Stimulated activated naive B cell treated with anti-CD40 and anti-IgM and Interleukin-4, amounts not matched to agents 10 μg/mL and 1 μg/mL and 100 μg/mL, for 72 hours (primary cell): ENCODE measurements at regions not wholly inside any gene's neighbourhood (a gene's known extent, or its start where the extent isn't known, plus 50 kb on each side); places are given as distances from the start of the nearest gene placed in this dataset.

Source experiments
- ATAC-seq, 2 donors: fragments of 150-1000 bp; cut with Tn5 transposase; replicated peaks; 2 replicates each; pipeline ENCODE4 v1.10.0; 2021; ENCODE audit warnings: moderate library complexity in 1 of 2
- DNase-seq: peaks from one replicate; pipeline ENCODE4 v3.0.0; 2021
- H3K27ac Mint-ChIP-seq: one replicate; pipeline ENCODE4 v1.8.0; 2022; ENCODE audit warnings: mild to moderate bottlenecking, mixed read lengths
- H3K27me3 Mint-ChIP-seq, 2 donors: one replicate each; pipeline ENCODE4 v1.8.0; 2022; ENCODE audit warnings: mixed read lengths in 2 of 2
- H3K36me3 Mint-ChIP-seq, 2 donors: one replicate each; pipeline ENCODE4 v1.8.0; 2022; ENCODE audit warnings: mixed read lengths in 2 of 2, mild to moderate bottlenecking in 1 of 2
- H3K4me1 Mint-ChIP-seq, 2 donors: one replicate each; pipeline ENCODE4 v1.8.0; 2022; ENCODE audit warnings: mixed read lengths in 2 of 2, mild to moderate bottlenecking in 1 of 2
- H3K4me3 Mint-ChIP-seq, 2 donors: one replicate each; pipeline ENCODE4 v1.8.0; 2022; ENCODE audit warnings: mild to moderate bottlenecking in 2 of 2, mixed read lengths in 2 of 2, moderate library complexity in 1 of 2
- H3K9me3 Mint-ChIP-seq, 2 donors: one replicate each; pipeline ENCODE4 v1.8.0; 2022; ENCODE audit warnings: mixed read lengths in 2 of 2, mild to moderate bottlenecking in 1 of 2

GRCh38 chr14:61847861-61848260 is 85.6 kb downstream of the SNAPC1 start:
- DNase-seq (no peak), ATAC-seq (no peak)
- peaks cover 4% of the 10 kb centered on the region in 2 donors for H3K27me3 Mint-ChIP-seq
- H3K36me3 Mint-ChIP-seq, result no peaks in the 10 kb centered on the region
- H3K4me1 Mint-ChIP-seq, result no peaks in the 10 kb centered on the region
- no peak overlapping the region for H3K4me3 Mint-ChIP-seq
- H3K9me3 Mint-ChIP-seq, result peaks cover 0 to 2% of the 10 kb centered on the region in 2 donors
- no peak overlapping the region for H3K27ac Mint-ChIP-seq

DNA sequence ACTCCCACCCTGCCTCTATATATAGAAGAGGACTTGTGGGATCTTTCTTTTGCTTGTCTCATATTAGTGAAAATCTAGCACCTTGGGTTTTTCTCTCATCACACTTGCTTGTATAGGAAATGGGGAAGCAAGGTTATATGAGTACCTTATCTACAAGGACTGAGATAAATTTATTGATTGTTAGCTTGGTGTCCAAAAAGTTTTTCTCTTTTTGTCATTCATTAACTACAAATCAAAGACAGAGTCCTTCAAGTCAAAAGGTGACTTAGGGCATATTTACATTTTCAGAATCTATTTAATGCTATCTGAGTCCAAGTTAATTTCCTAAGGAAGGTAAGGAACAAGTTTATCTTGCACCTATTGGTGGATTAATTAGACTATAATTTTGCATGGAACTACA is 92.7 kb downstream of the SNAPC1 start:
- Mint-ChIP-seq H3K27ac (no peak overlapping the region), H3K9me3 (no peaks in the 10 kb centered on the region), H3K36me3 (no peaks in the 10 kb centered on the region), H3K4me1 (no peaks in the 10 kb centered on the region), H3K27me3 (peaks cover 22 to 25% of the 10 kb centered on the region in 2 donors), H3K4me3 (no peak overlapping the region)
- DNase-seq (no peak), ATAC-seq (no peak)

GRCh38 chr14:61860294-61860918 is 98.2 kb downstream of the SNAPC1 start:
- Mint-ChIP-seq H3K36me3 (peaks cover 0 to 3% of the 10 kb centered on the region in 2 donors), H3K27me3 (peaks cover 19% of the 10 kb centered on the region in 2 donors), H3K27ac (peak overlapping the region; percentile 39), H3K9me3 (no peaks in the 10 kb centered on the region), H3K4me3 (no peak overlapping the region), H3K4me1 (peaks cover 0 to 6% of the 10 kb centered on the region in 2 donors)
- DNase-seq (peak; percentile 71), ATAC-seq (peak; percentile 99)

DNA sequence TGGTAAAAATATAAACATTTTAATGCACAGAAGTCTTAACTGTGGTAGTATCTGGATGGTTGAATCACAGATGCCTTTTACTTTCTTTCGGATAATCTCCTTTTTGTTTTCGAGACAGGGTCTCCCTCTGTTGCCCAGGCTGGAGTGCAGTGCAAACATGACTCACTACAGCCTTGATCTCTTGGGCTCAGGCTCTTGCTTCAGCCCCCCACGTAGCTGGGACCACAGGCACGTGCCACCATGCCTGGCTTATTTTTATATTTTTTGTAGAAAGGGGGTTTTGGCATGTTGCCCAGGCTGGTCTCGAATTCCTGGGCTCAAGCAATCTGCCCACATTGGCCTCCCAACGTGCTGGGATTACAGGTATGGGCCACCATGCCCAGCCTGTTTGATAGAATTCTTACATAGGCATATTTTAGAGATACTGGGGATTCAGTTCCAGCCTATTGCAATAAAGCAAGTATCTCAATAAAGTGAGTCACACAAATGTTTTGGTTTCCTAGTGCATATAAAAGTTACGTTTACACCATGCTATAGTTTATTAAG is 99.2 kb downstream of the SNAPC1 start:
- DNase-seq, result no peak

GRCh38 chr14:61864329-61864898 is 102.2 kb downstream of the SNAPC1 start:
- Mint-ChIP-seq H3K4me3 (no peak overlapping the region), H3K27ac (peak overlapping the region; percentile 25), H3K9me3 (no peaks in the 10 kb centered on the region), H3K4me1 (peaks cover 12% of the 10 kb centered on the region in 2 donors), H3K27me3 (no peaks in the 10 kb centered on the region), H3K36me3 (peaks cover 0 to 3% of the 10 kb centered on the region in 2 donors)
- DNase-seq (no peak), ATAC-seq (no peak)

More for the DNA sequence above, 99.2 kb downstream of the SNAPC1 start:
- Mint-ChIP-seq H3K27me3 (peaks cover 11% of the 10 kb centered on the region in 2 donors), H3K4me3 (no peak overlapping the region), H3K9me3 (no peaks in the 10 kb centered on the region), H3K4me1 (peaks cover 0 to 6% of the 10 kb centered on the region in 2 donors), H3K36me3 (peaks cover 0 to 3% of the 10 kb centered on the region in 2 donors), H3K27ac (no peak overlapping the region)
- ATAC-seq, result no peak

DNA sequence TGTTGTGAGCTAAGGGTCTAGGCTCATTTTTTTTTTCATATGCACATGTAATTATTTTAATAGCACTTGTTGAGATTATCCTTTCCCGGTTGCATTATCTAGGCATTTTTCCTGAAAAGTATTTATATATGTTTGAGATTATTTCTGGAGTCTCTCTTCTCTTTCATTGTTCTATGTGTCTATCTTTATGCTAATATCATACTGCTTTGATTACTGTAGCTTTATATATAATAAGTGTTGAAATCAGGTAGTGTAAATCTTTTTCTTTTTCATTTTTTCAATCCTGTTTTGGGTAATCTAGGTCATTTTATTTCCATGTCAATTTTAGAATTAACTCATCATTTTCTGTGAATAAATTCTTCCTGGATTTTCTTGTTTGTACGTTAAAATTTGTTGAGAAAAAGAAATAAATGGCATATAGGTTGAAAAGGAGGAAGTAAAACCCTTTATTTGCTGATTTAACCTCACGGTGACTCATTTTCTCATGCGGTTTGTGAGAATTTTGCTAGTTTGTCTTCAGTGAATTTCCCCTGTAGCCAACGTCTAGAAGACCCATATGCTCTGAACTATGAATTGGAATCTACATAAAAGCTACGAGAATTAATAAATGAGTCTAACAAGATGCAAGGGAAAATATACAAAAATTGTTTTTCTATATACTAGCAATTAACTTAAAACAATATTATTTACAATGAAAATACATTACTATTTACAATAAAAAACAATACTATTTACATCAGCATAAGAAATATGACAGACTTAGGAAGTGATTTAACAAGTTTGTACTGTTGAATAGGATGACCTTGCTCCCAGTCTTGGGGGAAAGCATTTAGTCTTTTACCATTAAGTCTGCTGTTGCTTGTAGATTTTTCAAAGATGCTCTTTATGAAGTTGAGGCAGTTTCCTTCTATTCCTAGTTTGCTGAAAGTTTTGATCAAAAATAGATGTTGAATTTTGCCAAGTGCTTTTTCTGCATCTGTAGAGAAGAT is 105.0 kb downstream of the SNAPC1 start:
- peak overlapping the region; percentile 56 for H3K27ac Mint-ChIP-seq
- peak; percentile 92 to 96 for ATAC-seq
- DNase-seq, result peak; percentile 15
- no peak overlapping the region for H3K4me3 Mint-ChIP-seq
- H3K4me1 Mint-ChIP-seq, result peaks cover 6 to 14% of the 10 kb centered on the region in 2 donors
- H3K36me3 Mint-ChIP-seq, result peaks cover 9 to 14% of the 10 kb centered on the region in 2 donors
- peaks cover 7% of the 10 kb centered on the region in 2 donors for H3K27me3 Mint-ChIP-seq
- H3K9me3 Mint-ChIP-seq, result peaks cover 13% of the 10 kb centered on the region in 2 donors

GRCh38 chr14:61868846-61869245 is 106.6 kb downstream of the SNAPC1 start:
- Mint-ChIP-seq H3K27ac (no peak overlapping the region), H3K27me3 (peaks cover 7% of the 10 kb centered on the region in 2 donors), H3K4me3 (no peak overlapping the region), H3K4me1 (peaks cover 13 to 29% of the 10 kb centered on the region in 2 donors), H3K9me3 (peaks cover 13 to 15% of the 10 kb centered on the region in 2 donors), H3K36me3 (peaks cover 9 to 14% of the 10 kb centered on the region in 2 donors)
- ATAC-seq (no peak), DNase-seq (no peak)

DNA sequence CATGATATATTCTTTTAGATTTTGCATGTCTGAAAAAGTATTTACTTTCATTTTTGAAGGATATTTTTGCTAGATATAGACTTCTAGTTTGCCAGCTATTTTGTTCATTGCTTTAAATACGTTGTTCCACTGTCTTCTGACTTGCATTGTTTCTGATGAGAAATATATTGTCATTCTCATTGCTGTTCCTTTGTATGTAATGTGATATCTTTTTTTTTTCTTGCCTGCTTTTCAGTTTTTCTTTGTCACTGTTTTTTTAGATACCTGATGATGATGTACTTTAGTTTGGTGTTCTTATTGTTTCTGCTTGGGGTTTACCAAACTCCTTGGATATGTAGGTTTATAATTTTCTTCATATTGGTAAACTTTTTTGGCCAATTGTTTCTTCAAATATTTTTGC is 107.9 kb downstream of the SNAPC1 start:
- Mint-ChIP-seq H3K9me3 (peaks cover 13 to 15% of the 10 kb centered on the region in 2 donors), H3K27ac (no peak overlapping the region), H3K27me3 (peaks cover 7% of the 10 kb centered on the region in 2 donors), H3K4me3 (no peak overlapping the region), H3K4me1 (peaks cover 13 to 30% of the 10 kb centered on the region in 2 donors), H3K36me3 (peaks cover 9 to 12% of the 10 kb centered on the region in 2 donors)
- DNase-seq, result no peak
- ATAC-seq, result no peak

GRCh38 chr14:61872452-61872851 is 110.2 kb downstream of the SNAPC1 start:
- H3K27me3 Mint-ChIP-seq, result peaks cover 18 to 21% of the 10 kb centered on the region in 2 donors
- H3K36me3 Mint-ChIP-seq, result peaks cover 9 to 12% of the 10 kb centered on the region in 2 donors
- H3K27ac Mint-ChIP-seq, result no peak overlapping the region
- DNase-seq, result no peak
- peaks cover 10 to 23% of the 10 kb centered on the region in 2 donors for H3K4me1 Mint-ChIP-seq
- H3K9me3 Mint-ChIP-seq, result peaks cover 13 to 15% of the 10 kb centered on the region in 2 donors
- ATAC-seq, result peak; percentile 99
- no peak overlapping the region for H3K4me3 Mint-ChIP-seq

- peaks cover 19 to 26% of the 10 kb centered on the region in 2 donors for H3K27me3 Mint-ChIP-seq
- peaks cover 5 to 8% of the 10 kb centered on the region in 2 donors for H3K9me3 Mint-ChIP-seq
Measured at GRCh38 chr14:61875483-61875882, 113.3 kb downstream of the SNAPC1 start.

GRCh38 chr14:61876362-61877034 is 114.3 kb downstream of the SNAPC1 start:
- peaks cover 7 to 18% of the 10 kb centered on the region in 2 donors for H3K4me1 Mint-ChIP-seq
- no peak overlapping the region for H3K4me3 Mint-ChIP-seq
- peaks cover 0 to 2% of the 10 kb centered on the region in 2 donors for H3K9me3 Mint-ChIP-seq
- no peaks in the 10 kb centered on the region for H3K36me3 Mint-ChIP-seq
- peaks cover 19 to 21% of the 10 kb centered on the region in 2 donors for H3K27me3 Mint-ChIP-seq
- no peak overlapping the region for H3K27ac Mint-ChIP-seq
- ATAC-seq (no peak), DNase-seq (no peak)

More at GRCh38 chr14:61875483-61875882, 113.3 kb downstream of the SNAPC1 start:
- peaks cover 7 to 18% of the 10 kb centered on the region in 2 donors for H3K4me1 Mint-ChIP-seq
- ATAC-seq (no peak), DNase-seq (no peak)
- peaks cover 3 to 5% of the 10 kb centered on the region in 2 donors for H3K36me3 Mint-ChIP-seq
- no peak overlapping the region for H3K27ac Mint-ChIP-seq
- no peak overlapping the region for H3K4me3 Mint-ChIP-seq

DNA sequence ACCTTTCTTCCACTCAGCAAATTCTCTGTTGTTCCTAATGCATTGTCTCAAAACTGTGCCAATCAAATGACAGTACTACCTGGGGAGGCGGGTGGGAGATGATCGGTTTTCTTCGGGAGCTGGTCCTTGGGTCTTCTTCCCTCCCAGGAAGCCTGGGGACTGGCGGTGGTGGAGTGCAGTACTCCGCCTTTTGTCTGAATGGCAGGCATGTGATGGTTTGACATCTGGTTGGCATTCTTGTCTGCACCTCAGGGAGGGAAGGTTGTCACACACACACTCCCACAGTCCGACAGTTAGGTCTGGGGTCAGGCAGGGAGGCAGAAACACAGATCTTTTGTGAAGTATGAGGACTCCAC is 114.8 kb downstream of the SNAPC1 start:
- DNase-seq (no peak), ATAC-seq (no peak)
- Mint-ChIP-seq H3K36me3 (no peaks in the 10 kb centered on the region), H3K9me3 (peaks cover 0 to 2% of the 10 kb centered on the region in 2 donors), H3K27ac (no peak overlapping the region), H3K4me3 (no peak overlapping the region), H3K27me3 (peaks cover 19 to 21% of the 10 kb centered on the region in 2 donors), H3K4me1 (peaks cover 7 to 18% of the 10 kb centered on the region in 2 donors)

DNA sequence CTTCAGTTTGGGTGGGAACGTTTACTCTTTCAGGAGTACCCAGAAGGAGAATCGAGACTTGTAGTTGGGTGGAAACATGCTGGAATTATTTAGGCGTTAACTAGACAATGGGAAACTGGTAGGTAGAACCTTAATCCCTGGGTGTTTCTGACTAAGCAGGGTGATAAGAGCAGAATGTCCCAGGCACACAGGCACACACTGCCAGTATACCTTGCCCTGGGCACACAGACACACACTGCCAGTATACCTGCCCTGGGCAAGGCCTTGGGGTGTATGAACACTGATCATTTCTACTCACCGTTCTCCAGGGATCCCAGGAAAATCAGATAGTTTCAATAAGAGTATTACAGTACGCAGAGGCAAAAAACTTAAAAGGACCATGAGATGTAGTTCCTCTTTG is 115.5 kb downstream of the SNAPC1 start:
- Mint-ChIP-seq H3K4me3 (no peak overlapping the region), H3K4me1 (peaks cover 2 to 11% of the 10 kb centered on the region in 2 donors), H3K27me3 (peaks cover 19 to 21% of the 10 kb centered on the region in 2 donors), H3K36me3 (no peaks in the 10 kb centered on the region), H3K9me3 (no peaks in the 10 kb centered on the region), H3K27ac (no peak overlapping the region)
- no peak for DNase-seq
- no peak for ATAC-seq
